A204.1 (cell line): ENCODE measurements at regions not wholly inside any gene's neighbourhood (a gene's known extent, or its start where the extent isn't known, plus 50 kb on each side); places are given as distances from the start of the nearest gene placed in this dataset.

ENCODE experiments used
- FAIRE-seq: peaks from 2 replicates; lab custom pipeline; 2012; peaks lifted over from hg19 to GRCh38; lab: Jason Lieb, UNC

DNA sequence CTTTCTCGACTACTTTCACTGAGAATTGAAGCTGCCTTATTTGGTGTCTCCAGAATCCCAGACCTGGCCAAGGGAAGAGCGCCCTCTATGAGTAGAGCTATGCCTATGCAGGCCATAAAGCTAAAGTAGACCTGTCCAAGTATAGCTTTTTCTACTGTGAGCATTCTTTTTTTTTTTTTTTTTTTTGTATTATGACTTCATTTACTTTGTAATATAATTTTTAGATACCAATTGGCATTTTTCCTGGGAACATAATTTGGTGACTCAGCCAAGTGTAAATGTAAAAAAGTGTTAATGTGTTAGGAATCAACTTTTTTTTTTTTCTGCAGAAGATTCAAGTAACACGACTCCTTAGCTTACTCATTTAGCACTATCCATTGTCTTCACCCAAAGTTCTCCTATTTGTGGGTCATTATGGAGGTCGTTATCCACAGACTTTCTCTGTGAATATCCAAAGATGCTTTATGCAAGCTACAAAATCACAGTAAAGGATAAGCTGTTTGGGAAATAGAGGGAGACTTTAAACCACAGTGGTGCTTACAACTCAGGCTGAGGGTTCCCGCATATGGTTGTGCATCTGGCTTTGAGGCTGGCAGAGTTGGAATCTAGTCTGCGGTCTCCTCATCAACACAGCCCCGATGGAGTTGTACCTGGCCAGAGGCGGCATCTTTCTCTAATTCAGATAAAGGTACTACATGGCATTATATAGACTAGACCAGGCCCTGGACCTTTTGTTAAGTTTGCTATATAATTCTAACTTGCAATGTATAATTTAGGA, 1040.2 kb upstream of the SORCS1 start:
- no peak for FAIRE-seq

DNA sequence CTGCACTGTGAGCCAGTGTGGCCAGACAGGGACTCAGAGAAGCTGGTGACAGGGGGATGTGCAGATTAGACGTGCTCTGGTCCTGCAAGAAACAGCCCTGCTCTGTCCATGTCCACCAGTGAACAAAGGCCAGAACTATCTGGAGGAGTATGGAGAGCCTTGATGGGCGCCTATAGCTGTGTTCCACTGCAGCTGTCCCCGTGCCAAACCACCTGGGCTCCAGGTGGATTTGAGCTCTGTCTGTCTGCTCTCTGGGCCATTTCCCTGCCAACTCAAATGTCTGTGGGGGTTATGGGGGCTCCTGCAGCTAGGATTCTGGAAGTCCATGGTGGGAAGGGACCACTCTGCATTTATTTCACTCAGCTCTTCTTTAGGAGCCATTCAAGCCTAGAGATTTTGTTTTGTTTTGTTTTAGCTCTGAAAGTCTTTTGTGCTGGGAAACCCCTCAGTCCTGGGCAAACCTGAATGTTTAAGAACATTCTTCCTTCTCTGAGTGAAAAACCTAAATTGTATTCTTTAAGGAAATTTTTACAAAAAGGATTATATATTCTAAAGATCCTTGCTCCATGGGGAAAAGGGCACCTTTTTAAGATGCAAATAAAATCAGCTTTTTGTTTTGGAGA, 1039.5 kb upstream of the SORCS1 start:
- FAIRE-seq, result no peak

DNA sequence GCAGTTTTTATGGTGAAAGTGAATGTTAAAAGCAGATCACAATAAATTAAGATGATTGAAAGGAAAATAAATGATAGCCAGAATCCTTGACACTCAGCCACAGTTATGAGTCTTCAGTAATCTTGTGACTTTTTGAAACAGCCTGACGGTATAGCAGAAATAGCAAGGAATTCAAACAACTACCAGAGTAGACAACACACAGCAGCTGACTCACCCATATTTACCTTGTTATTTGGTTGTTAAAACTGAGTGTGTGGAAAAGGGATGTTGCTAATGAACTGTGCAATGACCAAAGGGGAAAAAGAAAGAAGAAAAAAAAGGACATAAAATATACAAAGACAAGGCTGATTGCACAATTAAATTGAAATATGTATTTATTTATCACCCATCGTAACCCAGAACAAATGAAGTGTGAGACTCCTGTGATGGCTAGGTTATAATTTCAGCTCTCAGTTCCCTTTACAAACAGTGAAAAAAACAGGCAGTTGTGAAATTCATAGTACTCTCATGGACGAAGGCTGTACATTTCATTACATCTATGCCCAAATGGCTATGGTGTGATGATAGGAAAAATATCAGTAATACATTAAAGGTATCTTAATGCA, 1023.0 kb upstream of the SORCS1 start:
- no peak for FAIRE-seq

DNA sequence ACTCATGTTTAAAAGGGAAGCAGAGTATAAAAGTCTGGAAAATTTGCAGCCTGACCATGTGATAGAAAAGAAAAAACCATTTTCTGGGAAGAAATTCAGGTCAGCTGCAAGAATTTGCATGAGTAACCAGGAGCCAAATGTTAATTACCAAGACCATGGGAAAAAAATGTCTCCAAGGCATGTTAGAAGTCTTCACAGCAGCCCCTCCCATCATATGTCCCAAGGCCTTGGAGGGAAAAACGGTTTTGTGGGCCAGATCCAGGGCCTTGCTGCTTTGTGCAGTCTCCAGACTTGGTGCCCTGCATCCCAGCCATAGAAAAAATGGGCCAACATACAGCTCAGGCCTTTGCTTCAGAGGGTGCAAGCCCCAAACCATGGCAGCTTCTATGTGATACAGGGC, 1019.6 kb upstream of the SORCS1 start:
- FAIRE-seq, result no peak

DNA sequence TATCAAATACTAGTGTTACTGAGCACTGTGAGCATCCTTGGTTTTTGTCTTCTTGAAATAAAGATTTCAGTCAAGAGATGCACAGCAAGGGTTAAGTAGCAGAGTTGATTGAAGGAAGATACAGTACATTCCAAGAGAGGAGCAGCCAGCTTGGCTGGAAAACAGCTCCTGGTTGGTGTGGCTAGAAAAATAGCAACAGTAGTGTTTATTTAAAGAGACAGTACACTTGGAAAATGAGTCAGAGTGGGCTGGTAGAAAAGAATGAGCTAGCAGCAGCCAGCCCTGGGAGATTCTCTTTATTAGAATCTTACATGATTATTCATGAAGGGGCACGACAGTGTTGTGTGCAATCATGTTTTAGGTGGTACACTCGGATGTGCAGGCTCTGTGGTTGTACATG, 1016.4 kb upstream of the SORCS1 start:
- no peak for FAIRE-seq

DNA sequence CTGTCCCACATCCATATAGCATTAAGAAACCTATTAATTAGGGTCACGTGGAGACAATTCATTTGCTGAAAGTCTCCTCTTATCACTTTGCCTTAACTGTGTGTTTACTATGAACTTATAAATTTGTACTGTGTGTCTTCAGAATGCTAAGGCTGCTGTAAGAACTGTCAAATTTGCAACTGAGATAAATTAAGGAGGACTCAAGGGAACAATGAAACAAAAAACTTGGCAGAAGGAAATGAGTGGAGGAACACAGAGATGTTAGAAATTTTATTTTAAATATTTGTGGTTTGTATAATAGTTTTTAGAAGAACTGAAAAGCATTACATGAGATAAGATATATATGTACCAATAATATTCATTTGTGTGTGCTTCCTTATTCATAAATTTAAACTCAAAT, 1005.3 kb upstream of the SORCS1 start:
- FAIRE-seq, result no peak

DNA sequence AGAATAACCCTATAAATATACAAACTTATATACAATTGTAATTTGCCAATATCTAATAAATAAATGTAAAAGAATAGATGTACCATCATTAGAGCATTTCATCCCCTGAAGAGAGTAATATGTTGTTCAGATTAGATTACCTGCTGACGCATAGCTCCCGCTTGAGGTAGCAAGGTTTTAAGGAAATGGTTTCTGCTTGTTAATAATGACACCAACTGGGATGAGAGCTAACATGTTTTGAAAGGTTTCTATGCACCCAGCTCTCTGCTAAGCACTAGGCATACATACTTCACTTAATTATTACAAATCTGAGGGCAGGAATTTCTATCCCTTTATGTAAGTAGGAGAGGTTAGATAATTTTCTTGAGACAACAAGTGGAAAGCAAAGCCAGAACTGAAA, 1003.3 kb upstream of the SORCS1 start:
- FAIRE-seq, result no peak

DNA sequence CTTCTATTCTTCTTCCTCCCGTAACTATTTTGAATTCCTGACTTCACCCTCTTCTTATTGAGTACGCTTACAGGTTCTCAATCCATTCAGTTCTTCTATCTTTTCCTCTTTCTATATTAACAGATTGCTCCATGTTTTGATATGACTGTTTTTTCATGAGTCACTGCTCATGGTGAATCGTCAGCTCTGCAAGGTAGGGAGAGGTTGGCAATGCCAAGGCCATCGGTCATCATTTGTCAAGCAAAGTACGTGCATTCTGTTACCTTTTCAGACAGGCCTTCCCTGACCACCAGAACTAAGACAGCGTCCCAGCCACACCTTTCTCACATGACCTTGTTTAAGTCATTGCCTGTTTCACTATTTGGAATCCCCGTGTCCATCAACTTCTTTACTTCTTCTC, 1001.9 kb upstream of the SORCS1 start:
- FAIRE-seq, result no peak

DNA sequence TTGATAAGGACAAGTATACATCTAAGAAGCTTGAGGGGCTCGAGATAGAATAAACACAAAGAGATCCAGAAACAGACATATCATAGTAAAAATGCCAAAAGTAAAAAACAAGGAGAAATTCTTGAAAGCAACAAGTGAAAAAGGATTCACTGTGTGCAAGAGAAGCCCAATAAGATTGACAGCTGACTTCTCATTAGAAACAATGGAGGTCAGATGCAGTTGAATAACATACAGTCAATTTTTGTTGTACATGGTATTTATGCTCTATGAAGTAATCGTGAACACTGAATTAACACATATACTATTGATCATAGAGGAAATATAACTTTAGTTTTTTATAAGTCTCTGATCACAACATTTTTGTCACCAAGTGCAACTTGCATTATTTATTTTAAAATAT, 982.8 kb upstream of the SORCS1 start:
- no peak for FAIRE-seq

DNA sequence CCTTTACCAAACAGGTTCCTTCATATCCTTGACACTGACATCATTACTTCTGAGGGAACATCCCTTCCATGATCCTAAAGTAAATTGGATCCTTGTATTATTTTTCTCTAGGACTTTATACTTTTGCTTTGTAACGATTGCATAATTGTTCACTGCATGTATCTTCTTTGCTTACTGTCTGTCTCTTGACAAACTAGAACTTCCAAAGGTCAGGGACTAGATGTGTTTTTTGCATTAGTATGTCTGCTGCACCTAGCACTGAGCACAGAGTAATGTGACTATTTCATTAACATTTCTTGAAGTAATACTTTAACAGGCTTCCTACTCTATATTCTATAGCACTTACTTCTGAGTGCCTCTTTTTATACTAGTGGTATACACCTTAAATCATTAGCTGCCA, 976.6 kb upstream of the SORCS1 start:
- no peak for FAIRE-seq

DNA sequence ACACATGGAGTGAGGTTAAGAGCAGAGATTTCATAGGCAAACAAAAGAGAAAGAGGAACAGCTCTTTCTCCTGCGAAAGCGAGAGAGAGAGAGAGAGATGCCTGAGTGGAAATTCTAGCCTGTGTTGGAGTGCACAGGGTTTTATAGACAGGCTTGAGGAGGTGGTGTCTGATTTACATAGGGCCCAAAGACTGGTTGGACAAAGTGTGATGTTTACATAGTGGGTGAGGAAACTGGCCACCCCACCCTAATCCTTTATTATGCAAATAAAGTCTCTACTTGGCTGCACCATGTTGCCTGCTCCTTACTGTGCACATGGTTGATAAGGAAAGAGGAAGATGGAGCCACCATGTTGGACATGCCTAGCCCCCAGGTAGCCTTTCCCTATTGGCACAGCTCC, 967.8 kb upstream of the SORCS1 start:
- no peak for FAIRE-seq

DNA sequence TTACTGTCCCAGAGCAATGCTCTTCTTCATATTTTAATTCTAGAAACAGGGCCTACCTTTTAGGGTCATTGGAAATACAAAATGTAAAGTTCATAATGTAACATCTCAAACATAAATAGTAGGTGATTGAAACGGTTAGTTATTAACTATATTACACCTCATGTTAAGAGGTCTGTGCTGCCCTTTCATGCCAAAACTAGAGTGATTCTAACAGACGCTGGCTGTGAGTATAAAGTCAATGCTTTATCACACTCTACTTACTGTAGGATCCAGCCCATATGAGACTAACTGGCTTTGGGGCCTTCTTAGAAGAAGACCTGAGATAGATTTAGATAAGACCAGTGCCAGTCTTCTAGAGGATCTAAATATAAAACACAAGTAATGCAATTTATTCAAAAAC, 966.1 kb upstream of the SORCS1 start:
- FAIRE-seq, result no peak

DNA sequence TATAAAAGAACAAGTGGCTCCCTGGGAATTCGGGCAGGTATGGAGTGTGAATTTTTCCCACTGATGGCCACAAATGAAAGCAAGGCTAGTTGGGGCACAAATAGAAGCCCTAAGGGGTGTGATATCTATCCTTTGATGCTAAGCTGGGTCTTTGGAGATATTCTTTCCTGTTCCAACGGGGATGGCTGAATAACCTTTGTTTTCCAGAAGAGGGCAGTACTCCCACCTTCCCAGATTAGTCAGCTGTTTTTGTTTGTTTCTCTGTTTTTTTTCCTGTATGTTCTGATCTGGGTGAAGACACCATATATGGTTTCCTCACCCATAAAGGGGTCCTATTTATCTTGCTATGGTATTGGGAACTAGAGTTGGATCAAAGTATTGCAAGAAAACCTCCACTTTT, 947.7 kb upstream of the SORCS1 start:
- FAIRE-seq, result no peak

DNA sequence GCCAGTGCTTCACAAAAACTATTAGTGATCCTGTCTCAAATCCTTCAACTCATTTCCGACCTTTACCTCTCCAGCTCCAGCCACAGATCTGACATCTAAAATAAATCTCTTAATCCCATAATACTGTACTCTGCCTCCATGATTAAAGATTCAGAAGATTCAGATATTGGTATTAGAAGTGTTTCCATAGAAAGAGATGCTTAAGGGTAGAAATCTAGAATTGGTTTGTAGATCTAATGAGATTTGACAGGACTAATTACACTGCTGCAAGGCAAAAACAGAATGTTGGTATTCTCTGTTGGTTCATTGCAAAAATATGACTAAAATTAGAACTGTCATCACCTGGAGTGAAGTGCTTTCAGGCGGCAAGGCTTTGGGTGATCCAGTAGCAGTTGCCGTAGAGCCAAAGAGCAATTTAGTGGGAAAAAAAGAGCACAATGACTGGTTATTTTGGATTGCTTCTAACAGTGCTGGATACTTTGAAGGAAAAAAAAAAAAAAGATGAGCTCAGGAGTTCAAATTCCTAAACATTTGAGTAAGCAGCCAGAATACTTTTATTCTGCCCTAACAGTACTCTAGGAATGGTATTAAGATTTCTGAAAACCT, 940.1 kb upstream of the SORCS1 start:
- FAIRE-seq, result no peak

DNA sequence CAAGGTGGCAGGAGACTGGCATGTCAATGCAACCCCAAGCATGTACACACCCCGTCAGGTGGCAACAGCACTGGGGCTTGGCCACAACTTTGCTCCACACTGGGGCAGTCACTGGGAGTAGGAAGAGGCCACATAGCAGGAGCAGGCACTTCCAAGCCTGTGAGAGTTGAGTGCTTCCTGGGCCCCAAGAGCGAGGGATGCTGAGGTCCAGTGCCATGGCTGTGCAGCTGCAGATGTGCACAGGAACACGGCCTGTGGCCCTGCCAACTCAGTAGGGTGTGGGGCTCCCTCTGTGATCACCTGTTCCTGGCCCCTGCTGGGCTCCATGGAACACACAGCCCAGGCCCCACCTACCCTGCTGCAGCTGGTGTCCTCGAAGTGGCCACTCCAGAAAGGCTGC, 932.8 kb upstream of the SORCS1 start:
- FAIRE-seq, result no peak

DNA sequence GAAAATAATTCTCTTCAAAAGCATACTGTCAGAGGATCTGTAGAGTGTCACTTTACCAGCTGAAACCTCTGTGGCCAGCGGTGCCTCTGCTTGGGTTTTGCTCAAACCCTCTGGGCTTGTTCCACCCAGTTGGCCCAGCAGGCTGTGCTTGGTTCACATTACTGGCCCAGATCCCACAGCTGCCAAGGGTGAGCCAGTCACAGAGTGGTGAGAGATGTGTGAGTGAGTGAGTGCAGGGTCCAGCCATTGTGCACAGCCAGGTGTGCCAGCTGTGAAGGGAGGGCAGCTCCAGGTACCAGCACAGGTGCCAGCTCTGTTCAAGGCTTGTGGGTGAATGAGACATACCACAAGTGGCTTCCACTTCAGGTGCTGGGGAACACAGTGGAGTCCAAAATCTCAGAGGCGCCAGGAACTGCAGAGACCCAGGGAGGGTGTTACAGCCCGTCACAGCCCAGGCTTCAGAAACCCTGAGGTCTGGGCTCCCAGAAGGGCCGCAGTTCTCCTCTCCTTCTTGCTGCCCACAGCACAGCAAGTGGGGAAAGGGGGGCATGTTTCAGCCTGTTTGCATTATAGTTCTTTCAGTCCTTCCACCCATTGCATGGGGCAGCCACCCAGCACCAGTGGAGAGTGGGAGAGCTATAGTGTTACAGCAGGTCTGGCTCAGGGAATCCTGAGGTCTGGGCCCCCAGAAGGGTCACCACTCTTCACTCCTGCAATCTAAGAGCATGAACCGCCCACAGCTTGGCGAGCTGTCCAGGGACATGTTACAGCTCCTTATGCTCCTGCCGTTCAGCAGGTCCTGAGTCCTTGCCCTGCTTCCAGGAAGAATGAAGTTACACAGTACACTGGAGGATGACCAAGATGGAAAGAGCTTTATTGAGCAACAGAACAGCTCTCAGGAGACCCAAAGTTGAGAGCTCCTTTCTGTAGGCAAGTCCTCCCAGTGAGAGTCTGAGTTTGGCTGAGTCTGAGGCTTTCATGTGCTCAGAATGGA, 931.7 kb upstream of the SORCS1 start:
- FAIRE-seq, result no peak

DNA sequence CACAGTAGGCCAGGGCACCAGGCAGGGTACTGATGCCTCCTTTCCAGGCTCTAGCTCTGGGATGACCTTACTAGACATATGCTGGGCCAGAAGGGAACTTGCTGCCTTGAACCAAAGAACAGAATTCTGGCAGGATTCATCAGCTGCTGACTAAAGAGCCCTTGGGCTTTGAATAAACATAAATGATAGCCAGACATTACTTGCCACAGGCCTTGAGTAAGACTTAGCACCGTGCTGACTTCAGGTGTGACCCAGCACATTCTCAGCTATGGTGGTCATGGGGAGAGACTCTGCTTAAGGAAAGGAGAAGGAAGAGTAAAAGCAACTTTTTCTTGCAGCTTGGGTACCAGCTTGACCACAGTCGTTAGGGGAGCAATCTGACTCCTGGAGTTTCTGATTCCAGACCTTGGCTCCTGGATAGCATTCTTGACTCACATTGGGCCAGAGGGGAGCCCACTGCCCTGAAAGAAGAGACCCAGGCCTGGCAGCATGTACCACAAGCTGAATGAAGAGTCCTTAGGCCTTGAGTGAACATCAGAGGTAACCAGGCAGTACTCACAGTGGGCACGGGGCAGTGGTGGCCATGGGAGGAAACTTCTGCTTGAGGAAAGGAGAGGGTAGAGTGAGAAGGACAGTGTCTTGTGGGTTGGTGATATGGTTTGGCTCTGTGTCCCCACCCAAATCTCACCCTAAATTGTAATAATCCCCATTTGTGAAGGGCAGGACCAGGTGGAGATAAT, 926.1 kb upstream of the SORCS1 start:
- no peak for FAIRE-seq

DNA sequence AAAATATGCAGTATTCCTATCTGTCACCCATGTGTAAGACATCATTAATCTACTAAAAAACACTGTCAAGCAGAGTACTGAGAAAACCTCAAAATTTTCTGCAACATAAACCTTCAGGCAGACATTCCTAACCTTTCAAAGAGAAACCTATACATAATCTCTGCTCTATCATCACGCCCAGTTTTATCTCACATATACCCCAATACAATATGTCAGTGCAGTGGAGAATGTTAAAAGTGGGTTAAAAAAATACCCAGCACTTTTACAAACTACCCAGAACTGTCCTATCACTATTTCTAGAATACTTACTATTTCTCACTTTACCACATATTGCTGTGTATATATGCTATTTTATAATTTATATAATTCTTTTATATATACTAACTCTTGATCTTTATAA, 922.0 kb upstream of the SORCS1 start:
- FAIRE-seq, result no peak

DNA sequence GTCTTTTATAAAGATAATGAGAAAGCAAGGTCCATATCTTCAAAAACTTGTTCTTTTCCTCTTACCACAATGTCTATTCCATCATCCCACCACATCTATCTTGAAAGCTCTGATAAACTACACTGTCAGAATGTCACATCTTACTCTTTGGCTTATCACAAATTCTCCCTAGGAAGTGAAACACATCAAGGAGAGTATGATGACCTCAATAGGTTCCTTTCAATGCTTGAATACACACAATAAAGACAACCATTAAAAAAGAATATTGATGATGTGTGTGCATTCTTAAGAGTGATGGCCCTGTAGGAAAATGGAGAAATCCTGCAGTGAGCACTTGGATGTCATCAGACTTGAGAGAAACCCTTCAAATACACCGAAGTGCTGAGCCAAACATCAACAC, 918.1 kb upstream of the SORCS1 start:
- no peak for FAIRE-seq

DNA sequence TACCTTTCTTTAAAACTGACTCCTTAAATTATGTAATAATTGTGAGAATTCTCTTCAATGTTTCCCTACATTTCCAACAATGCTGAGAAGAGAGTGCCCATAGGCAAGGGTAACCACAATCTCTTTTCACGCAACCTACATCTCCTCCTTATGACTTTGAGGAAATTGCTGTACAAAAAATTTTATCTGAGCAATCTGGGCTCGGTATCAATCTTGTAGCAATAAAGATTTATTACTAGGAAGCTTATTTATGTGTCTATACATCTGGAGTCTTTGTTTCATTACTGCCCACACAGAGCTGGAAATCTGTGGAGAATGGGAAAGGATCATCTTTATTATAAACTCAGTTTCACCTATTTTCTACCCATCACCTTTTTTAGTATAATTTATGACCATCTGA, 913.8 kb upstream of the SORCS1 start:
- no peak for FAIRE-seq

DNA sequence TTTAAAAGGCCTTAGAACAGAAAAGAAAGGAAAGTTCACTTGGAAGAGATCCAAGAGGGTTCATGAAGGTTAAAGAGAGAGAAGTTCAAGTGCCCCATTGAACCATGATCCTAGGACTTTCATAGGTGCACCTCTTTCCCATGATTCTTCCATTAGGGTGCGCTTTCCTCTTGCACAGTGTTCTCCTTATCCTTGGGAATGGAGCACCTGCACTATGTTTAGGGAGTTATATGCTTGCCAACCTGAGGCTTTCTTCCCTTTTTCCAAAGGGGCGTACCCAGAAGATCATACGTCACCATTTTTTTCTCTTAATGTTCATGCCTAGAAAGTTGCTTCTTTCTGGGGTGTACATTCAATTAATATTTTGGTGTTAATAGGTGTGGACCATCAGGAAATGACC, 908.0 kb upstream of the SORCS1 start:
- FAIRE-seq, result no peak

DNA sequence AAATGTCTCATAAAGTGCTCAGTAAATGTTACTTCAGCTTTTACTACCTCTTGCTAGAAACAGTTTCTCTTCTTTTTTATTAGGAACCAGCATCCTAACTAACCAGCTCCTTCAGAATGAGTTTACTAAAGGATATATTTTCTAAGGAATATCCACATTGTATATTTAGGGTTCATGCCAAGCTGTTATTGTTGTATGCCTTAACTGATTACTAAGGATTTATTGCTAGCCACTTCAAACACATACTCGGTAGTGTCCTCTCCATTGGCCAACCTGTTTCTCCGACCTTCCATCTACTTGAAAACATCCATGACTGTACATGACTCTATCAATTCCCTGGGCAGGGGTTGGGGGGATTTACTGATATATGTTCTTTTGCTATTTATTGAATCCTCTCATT, 906.3 kb upstream of the SORCS1 start:
- FAIRE-seq, result no peak
